NB4 (cell line): ENCODE measurements at regions not wholly inside any gene's neighbourhood (a gene's known extent, or its start where the extent isn't known, plus 50 kb on each side); places are given as distances from the start of the nearest gene placed in this dataset.

Source experiments
- DNase-seq: peaks from one replicate; pipeline ENCODE4 v3.0.0; 2010; ENCODE audit warnings: low read depth
- H3K4me3 ChIP-seq: one replicate; pipeline ENCODE4 v1.5.1; 2011; ENCODE audit warnings: mild to moderate bottlenecking, low read depth, low read length, moderate library complexity
- CTCF ChIP-seq: IDR thresholded peaks from one replicate; pipeline ENCODE4 v1.5.1; 2012; ENCODE audit warnings: low read depth, low read length
- MAX ChIP-seq: IDR thresholded peaks from 2 replicates; pipeline ENCODE4 v1.6.1; 2011; ENCODE audit warnings: low read depth, low read length
- MYC ChIP-seq: IDR thresholded peaks from 2 replicates; pipeline ENCODE4 v1.6.1; 2011; ENCODE audit warnings: low read depth, low read length
- POLR2A ChIP-seq: IDR thresholded peaks from 2 replicates; pipeline ENCODE4 v1.6.1; 2011; ENCODE audit warnings: mild to moderate bottlenecking; ENCODE audit not compliant: insufficient read length; ENCODE audit errors: extremely low read depth

- DNase-seq, result no peak
- TF ChIP-seq CTCF, result no peak
- no peak for TF ChIP-seq MYC
- no peak for TF ChIP-seq MAX
- no peak for TF ChIP-seq POLR2A
- H3K4me3 ChIP-seq, result no peak overlapping the region
These were observed 127.8 kb upstream of the CADM1 start for GRCh38 chr11:115632061-115632460.

- no peak for TF ChIP-seq MYC
- no peak for DNase-seq
- no peak overlapping the region for H3K4me3 ChIP-seq
These were observed 127.4 kb upstream of the CADM1 start for GRCh38 chr11:115631609-115632008.

GRCh38 chr11:115630214-115630613, 126.0 kb upstream of the CADM1 start:
- TF ChIP-seq CTCF (no peak), MAX (no peak), POLR2A (no peak), MYC (no peak)
- no peak for DNase-seq
- no peak overlapping the region for H3K4me3 ChIP-seq

GRCh38 chr11:115629456-115630015, 125.3 kb upstream of the CADM1 start:
- TF ChIP-seq MYC, result no peak
- no peak for TF ChIP-seq MAX
- no peak for TF ChIP-seq POLR2A
- no peak for TF ChIP-seq CTCF
- no peak for DNase-seq
- H3K4me3 ChIP-seq, result no peak overlapping the region

GRCh38 chr11:115627666-115628460, 123.6 kb upstream of the CADM1 start:
- H3K4me3 ChIP-seq, result no peak overlapping the region
- no peak for DNase-seq
- TF ChIP-seq MAX (no peak), POLR2A (no peak), CTCF (no peak), MYC (no peak)

GRCh38 chr11:115627071-115627470, 122.9 kb upstream of the CADM1 start:
- TF ChIP-seq CTCF, result no peak
- TF ChIP-seq MAX, result no peak
- no peak for TF ChIP-seq POLR2A
- H3K4me3 ChIP-seq, result no peak overlapping the region
- DNase-seq, result no peak
